SU-DHL-6 (cell line): ENCODE measurements at regions not wholly inside any gene's neighbourhood (a gene's known extent, or its start where the extent isn't known, plus 50 kb on each side); places are given as distances from the start of the nearest gene placed in this dataset.

Experiments used
- H2AFZ ChIP-seq: fragments of 200-600 bp; sonication (generic); 2 replicates; pipeline ENCODE4 v1.6.1; 2014; ENCODE audit warnings: low read depth, mild to moderate bottlenecking, moderate library complexity, mixed read lengths, antibody characterized with exemption, low read length; ENCODE audit not compliant: severe bottlenecking
- H3F3A ChIP-seq: fragments of 200-600 bp; shearing (Covaris generic); 2 replicates; pipeline ENCODE4 v1.6.0; 2016; ENCODE audit warnings: antibody characterized with exemption, mild to moderate bottlenecking; ENCODE audit not compliant: insufficient read depth
- H3K27ac ChIP-seq: fragments of 200-600 bp; sonication (generic); 2 replicates; pipeline ENCODE4 v1.5.1; 2016; ENCODE audit warnings: low read depth, mild to moderate bottlenecking, low read length, moderate library complexity, mixed read lengths
- H3K27me3 ChIP-seq: fragments of 200-600 bp; sonication (generic), shearing (Covaris generic); 2 replicates; pipeline ENCODE4 v1.6.0; 2014; ENCODE audit warnings: mild to moderate bottlenecking, low read length
- H3K36me3 ChIP-seq: fragments of 200-600 bp; sonication (generic); 2 replicates; pipeline ENCODE4 v1.6.1; 2014; ENCODE audit warnings: mild to moderate bottlenecking, low read length, mixed read lengths
- H3K4me2 ChIP-seq: fragments of 300-600, 200-600 bp; shearing (Covaris generic), sonication (generic); 2 replicates; pipeline ENCODE4 v1.6.0; 2014; ENCODE audit warnings: low read length, low read depth, mild to moderate bottlenecking; ENCODE audit not compliant: poor library complexity, severe bottlenecking
- H3K4me3 ChIP-seq: fragments of 200-600 bp; sonication (generic); 2 replicates; pipeline ENCODE4 v1.5.1; 2014; ENCODE audit warnings: antibody characterized with exemption, low read length, mild to moderate bottlenecking, mixed read lengths; ENCODE audit not compliant: insufficient read depth, poor library complexity, severe bottlenecking
- H3K79me2 ChIP-seq: fragments of 200-600 bp; sonication (generic); 2 replicates; pipeline ENCODE4 v1.6.1; 2014; ENCODE audit warnings: mild to moderate bottlenecking, low read length, moderate library complexity; ENCODE audit not compliant: insufficient read depth
- H3K9ac ChIP-seq: fragments of 200-600 bp; sonication (generic); 2 replicates; pipeline ENCODE4 v1.7.0; 2014; ENCODE audit warnings: mild to moderate bottlenecking, low read length
- H3K9me2 ChIP-seq: fragments of 200-600 bp; sonication (generic); replicated peaks from 2 replicates; pipeline ENCODE4 v1.6.1; 2014; ENCODE audit warnings: low read length; ENCODE audit not compliant: insufficient read depth
- H3K9me3 ChIP-seq: fragments of 200-600 bp; sonication (generic); 2 replicates; pipeline ENCODE4 v1.6.1; 2014; ENCODE audit warnings: low read length, mixed read lengths; ENCODE audit not compliant: insufficient read depth
- H4K20me1 ChIP-seq: fragments of 200-600 bp; sonication (generic); 2 replicates; pipeline ENCODE4 v1.6.1; 2014; ENCODE audit warnings: low read depth, mild to moderate bottlenecking, antibody characterized with exemption, low read length, moderate library complexity, mixed read lengths
- CTCF ChIP-seq: fragments of 200-600 bp; sonication (generic); IDR thresholded peaks from one replicate; pipeline ENCODE4 v1.5.1; 2017; ENCODE audit warnings: antibody characterized with exemption, mild to moderate bottlenecking, low read length, moderate library complexity; ENCODE audit not compliant: insufficient read depth, poor library complexity, severe bottlenecking
- EZH2phosphoT487 ChIP-seq: fragments of 200-600 bp; sonication (generic), shearing (Covaris generic); conservative IDR thresholded peaks from 2 replicates; pipeline ENCODE4 v1.6.1; 2018; ENCODE audit warnings: mild to moderate bottlenecking, antibody characterized with exemption, low read length, moderate library complexity, mixed read lengths

GRCh38 chr14:86933958-86934595, 1058.9 kb downstream of the GALC start:
- no peaks in the 10 kb centered on the region for H3K9me3 ChIP-seq
- no peak overlapping the region for H3K4me3 ChIP-seq
- H3K4me2 ChIP-seq, result no peak overlapping the region
- TF ChIP-seq CTCF (no peak), EZH2phosphoT487 (no peak)
- no peaks in the 10 kb centered on the region for H4K20me1 ChIP-seq
- H3F3A ChIP-seq, result no peaks in the 10 kb centered on the region
- no peaks in the 10 kb centered on the region for H3K36me3 ChIP-seq
- H3K9me2 ChIP-seq, result no peaks in the 10 kb centered on the region
- no peaks in the 10 kb centered on the region for H3K79me2 ChIP-seq
- no peak overlapping the region for H3K27ac ChIP-seq
- H3K9ac ChIP-seq, result no peak overlapping the region
- H2AFZ ChIP-seq, result no peak overlapping the region
- no peaks in the 10 kb centered on the region for H3K27me3 ChIP-seq

DNA sequence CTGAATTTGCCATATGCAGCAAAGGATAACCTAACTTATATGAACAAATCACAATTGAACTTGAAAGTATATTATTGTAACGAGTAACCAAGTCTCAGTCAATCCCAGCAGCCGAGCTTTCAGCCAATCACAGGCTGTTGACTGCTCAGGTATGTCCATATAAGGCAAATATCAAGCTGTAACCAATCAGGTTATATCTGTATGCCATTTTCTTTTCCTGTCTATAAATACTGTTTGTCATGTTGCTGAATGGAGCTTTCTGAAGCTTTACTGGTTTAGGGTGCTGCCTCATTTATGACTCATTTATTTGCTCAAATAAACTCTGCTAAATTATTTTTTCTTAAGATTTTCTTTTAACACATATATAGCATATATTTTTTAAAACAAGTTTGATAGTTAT, 1059.5 kb downstream of the GALC start:
- H3K9ac ChIP-seq, result no peak overlapping the region
- H3K9me3 ChIP-seq, result no peaks in the 10 kb centered on the region
- H3K4me2 ChIP-seq, result no peak overlapping the region
- no peak overlapping the region for H3K27ac ChIP-seq
- H3K9me2 ChIP-seq, result no peaks in the 10 kb centered on the region
- TF ChIP-seq EZH2phosphoT487, result no peak
- no peak for TF ChIP-seq CTCF
- no peaks in the 10 kb centered on the region for H4K20me1 ChIP-seq
- no peak overlapping the region for H3K4me3 ChIP-seq
- no peaks in the 10 kb centered on the region for H3F3A ChIP-seq
- no peaks in the 10 kb centered on the region for H3K36me3 ChIP-seq
- H2AFZ ChIP-seq, result no peak overlapping the region
- no peaks in the 10 kb centered on the region for H3K27me3 ChIP-seq
- H3K79me2 ChIP-seq, result no peaks in the 10 kb centered on the region

GRCh38 chr14:86915406-86915805, 1077.6 kb downstream of the GALC start:
- no peaks in the 10 kb centered on the region for H3K9me3 ChIP-seq

More at GRCh38 chr14:86915406-86915805, 1077.6 kb downstream of the GALC start:
- no peaks in the 10 kb centered on the region for H3F3A ChIP-seq
- H3K9me2 ChIP-seq, result no peaks in the 10 kb centered on the region
- TF ChIP-seq EZH2phosphoT487 (no peak), CTCF (no peak)
- no peak overlapping the region for H3K9ac ChIP-seq
- H3K36me3 ChIP-seq, result no peaks in the 10 kb centered on the region
- H3K4me3 ChIP-seq, result no peak overlapping the region
- H3K4me2 ChIP-seq, result no peak overlapping the region
- H3K27ac ChIP-seq, result no peak overlapping the region
- no peaks in the 10 kb centered on the region for H4K20me1 ChIP-seq
- H3K27me3 ChIP-seq, result no peaks in the 10 kb centered on the region
- H3K79me2 ChIP-seq, result no peaks in the 10 kb centered on the region
- H2AFZ ChIP-seq, result no peak overlapping the region
